ENCODE measurements at regions not wholly inside any gene's neighbourhood (a gene's known extent, or its start where the extent isn't known, plus 50 kb on each side); places are given as distances from the start of the nearest gene placed in this dataset.

DNA sequence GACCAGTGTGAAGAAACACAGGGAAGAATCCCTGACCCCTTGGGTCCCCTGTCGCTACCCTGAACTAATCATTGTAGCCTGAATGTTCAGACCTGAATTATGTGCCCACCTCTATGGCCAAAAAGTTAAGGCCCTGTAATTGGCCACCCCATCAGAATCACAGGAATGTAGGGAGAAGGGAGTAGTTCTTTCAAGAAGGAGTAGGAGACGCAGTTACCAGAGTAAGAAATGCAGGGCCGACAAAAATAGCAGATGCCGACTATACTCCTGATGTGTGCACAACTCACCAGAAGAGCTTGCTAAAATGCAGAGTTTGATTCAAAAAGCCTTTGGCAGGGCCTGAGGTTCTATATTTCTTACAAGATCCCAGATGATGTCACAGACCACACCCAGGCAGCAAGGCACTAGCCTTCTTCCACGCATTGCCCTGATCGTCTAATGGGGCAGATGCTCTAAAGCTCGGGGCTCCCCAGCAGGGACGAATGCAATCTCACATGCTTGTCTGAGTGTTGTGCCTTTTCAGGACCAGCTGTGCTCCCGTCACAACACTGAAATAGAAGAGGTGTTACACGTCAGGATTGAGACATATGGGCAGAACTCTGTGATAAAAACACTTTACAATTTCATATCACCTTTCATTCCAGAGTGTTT, 161.0 kb upstream of the FAM241A start:
- no peak for TF ChIP-seq EGR1 (IDR thresholded peaks at IDR 0.05)
- TF ChIP-seq, protein P1, sequence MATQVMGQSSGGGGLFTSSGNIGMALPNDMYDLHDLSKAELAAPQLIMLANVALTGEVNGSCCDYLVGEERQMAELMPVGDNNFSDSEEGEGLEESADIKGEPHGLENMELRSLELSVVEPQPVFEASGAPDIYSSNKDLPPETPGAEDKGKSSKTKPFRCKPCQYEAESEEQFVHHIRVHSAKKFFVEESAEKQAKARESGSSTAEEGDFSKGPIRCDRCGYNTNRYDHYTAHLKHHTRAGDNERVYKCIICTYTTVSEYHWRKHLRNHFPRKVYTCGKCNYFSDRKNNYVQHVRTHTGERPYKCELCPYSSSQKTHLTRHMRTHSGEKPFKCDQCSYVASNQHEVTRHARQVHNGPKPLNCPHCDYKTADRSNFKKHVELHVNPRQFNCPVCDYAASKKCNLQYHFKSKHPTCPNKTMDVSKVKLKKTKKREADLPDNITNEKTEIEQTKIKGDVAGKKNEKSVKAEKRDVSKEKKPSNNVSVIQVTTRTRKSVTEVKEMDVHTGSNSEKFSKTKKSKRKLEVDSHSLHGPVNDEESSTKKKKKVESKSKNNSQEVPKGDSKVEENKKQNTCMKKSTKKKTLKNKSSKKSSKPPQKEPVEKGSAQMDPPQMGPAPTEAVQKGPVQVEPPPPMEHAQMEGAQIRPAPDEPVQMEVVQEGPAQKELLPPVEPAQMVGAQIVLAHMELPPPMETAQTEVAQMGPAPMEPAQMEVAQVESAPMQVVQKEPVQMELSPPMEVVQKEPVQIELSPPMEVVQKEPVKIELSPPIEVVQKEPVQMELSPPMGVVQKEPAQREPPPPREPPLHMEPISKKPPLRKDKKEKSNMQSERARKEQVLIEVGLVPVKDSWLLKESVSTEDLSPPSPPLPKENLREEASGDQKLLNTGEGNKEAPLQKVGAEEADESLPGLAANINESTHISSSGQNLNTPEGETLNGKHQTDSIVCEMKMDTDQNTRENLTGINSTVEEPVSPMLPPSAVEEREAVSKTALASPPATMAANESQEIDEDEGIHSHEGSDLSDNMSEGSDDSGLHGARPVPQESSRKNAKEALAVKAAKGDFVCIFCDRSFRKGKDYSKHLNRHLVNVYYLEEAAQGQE (IDR thresholded peaks at IDR 0.05; ENCODE audit: low read depth), result no peak
- TF ChIP-seq YY1 (IDR thresholded peaks at IDR 0.05; ENCODE audit: low read depth), result no peak
- no peak for TF ChIP-seq EP300 (IDR thresholded peaks at IDR 0.05; ENCODE audit: borderline replicate concordance)

All from Ishikawa (cell line).